Activated naive CD4-positive, alpha-beta T cell treated with anti-CD3 and anti-CD28 coated beads, Interleukin-2, amount 10 ng/mL, durations not matched to agents 7 days and 5 days (primary cell): ENCODE measurements at regions not wholly inside any gene's neighbourhood (a gene's known extent, or its start where the extent isn't known, plus 50 kb on each side); places are given as distances from the start of the nearest gene placed in this dataset.

Experiments used
- CTCF ChIA-PET: fragments of 350-600 bp; sonication (Branson Sonifier 250); formaldehyde crosslinking; loops from one replicate; lab custom pipeline; 2021; ENCODE audit warnings: antibody characterized with exemption; lab: Charles Lee
- DNase-seq: peaks from one replicate; pipeline ENCODE4 v3.0.0-alpha.2; 2020
- H3K27ac Mint-ChIP-seq: one replicate; pipeline ENCODE4 v1.8.0; 2021; ENCODE audit warnings: mild to moderate bottlenecking, moderate library complexity, mixed read lengths
- H3K27me3 Mint-ChIP-seq: one replicate; pipeline ENCODE4 v1.8.0; 2021; ENCODE audit warnings: mild to moderate bottlenecking, mixed read lengths
- H3K36me3 Mint-ChIP-seq: one replicate; pipeline ENCODE4 v1.8.0; 2021; ENCODE audit warnings: mixed read lengths
- H3K4me1 Mint-ChIP-seq: one replicate; pipeline ENCODE4 v1.8.0; 2021; ENCODE audit warnings: mixed read lengths
- H3K4me3 Mint-ChIP-seq: one replicate; pipeline ENCODE4 v1.8.0; 2021; ENCODE audit warnings: mild to moderate bottlenecking, moderate library complexity, mixed read lengths
- H3K9me3 Mint-ChIP-seq: one replicate; pipeline ENCODE4 v1.8.0; 2021; ENCODE audit warnings: mixed read lengths

DNA sequence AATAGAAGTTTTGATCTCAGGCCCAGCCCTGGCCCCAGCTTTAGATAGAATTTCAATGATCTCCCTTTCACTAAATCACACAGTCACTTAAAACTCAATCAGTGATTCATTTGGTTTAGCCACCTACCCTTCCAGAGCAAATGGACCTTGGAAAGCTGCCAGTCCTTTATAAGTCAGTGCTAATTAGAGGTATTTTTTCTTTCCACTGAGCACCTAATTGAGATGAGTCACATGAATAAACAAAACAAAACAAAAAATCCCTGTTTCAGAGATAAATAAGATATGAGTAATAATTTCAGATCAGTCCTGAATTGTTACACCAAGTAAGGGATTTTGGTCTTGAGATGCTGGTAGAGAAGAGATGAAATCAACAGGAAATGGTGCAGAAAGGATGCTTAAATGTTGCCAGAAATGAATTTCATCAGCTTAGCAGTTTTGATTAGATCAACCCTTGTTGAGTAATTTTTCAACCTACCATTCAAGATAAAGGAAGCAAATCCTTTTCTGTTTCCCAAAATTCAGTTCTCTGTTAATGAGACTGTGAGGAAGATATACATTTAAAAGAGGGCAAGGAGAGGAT lies 352.0 kb upstream of the COL8A1 start:
- H3K9me3 Mint-ChIP-seq, result no peaks in the 10 kb centered on the region
- H3K27ac Mint-ChIP-seq, result no peak overlapping the region
- no peaks in the 10 kb centered on the region for H3K4me1 Mint-ChIP-seq

DNA sequence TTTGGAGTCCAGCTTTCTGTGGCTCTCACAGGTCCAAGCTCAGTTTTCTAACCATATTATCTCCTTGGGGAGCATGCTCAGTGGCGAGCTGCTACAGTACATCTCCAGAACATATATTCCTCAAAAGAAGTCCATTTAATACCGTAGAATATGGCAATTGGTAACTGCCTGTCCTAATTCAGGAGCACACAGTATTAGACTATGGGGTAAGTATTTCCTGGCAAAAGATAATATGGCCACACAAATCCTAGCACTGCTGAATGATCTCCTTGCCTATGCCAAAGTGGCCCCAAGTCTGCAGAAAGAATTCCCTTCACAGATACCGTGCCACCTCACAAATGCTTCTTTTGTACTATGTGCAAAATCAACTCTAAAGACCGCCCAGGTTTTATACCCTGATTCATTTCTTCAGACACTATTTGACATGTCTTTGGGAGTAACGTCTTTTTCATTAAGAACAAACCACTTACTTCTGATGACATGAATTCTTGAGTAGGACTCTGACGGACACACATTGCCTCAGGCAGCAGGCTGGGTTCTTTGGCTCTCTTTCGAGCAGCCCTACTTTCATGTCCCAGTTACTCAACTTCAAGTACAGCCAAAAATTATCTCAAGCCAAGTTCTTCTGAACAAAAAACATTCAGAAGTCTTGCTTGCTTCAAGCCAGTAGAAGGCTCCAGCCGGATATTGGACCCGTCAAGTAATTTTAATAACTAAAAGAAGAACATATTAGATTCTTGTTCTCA lies 368.3 kb upstream of the DCBLD2 start:
- CTCF ChIA-PET, result no interaction called here
- Mint-ChIP-seq H3K4me1 (no peaks in the 10 kb centered on the region), H3K36me3 (no peaks in the 10 kb centered on the region), H3K27me3 (no peaks in the 10 kb centered on the region), H3K9me3 (no peaks in the 10 kb centered on the region), H3K27ac (no peak overlapping the region), H3K4me3 (no peak overlapping the region)
- DNase-seq, result no peak

More for the DNA sequence above, 352.0 kb upstream of the COL8A1 start:
- H3K27me3 Mint-ChIP-seq, result no peaks in the 10 kb centered on the region
- no peak overlapping the region for H3K4me3 Mint-ChIP-seq
- CTCF ChIA-PET, result no interaction called here
- H3K36me3 Mint-ChIP-seq, result no peaks in the 10 kb centered on the region
- no peak for DNase-seq

DNA sequence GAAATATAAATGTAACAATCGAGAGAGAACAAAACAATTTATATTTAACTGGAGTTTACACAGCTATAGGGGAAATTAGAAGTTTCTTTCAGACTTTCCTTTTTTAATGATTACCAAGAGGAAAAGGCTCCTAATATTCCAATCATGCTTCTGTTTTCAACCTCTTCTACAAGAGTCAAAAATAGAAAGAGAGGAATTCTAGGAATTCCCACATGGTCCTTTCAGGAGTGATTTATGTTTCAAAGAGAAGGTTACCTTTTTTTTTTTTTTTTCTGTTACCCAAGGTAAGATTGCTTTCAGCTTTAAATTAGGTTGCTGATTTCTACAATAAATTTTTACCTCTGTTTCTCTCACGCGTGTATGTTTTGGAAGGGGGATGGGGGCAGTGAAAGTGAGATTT lies 355.3 kb upstream of the DCBLD2 start:
- Mint-ChIP-seq H3K4me1 (no peaks in the 10 kb centered on the region), H3K4me3 (no peak overlapping the region), H3K36me3 (no peaks in the 10 kb centered on the region), H3K27ac (no peak overlapping the region), H3K27me3 (no peaks in the 10 kb centered on the region), H3K9me3 (peaks cover 5% of the 10 kb centered on the region)
- CTCF ChIA-PET, result no interaction called here
- no peak for DNase-seq

DNA sequence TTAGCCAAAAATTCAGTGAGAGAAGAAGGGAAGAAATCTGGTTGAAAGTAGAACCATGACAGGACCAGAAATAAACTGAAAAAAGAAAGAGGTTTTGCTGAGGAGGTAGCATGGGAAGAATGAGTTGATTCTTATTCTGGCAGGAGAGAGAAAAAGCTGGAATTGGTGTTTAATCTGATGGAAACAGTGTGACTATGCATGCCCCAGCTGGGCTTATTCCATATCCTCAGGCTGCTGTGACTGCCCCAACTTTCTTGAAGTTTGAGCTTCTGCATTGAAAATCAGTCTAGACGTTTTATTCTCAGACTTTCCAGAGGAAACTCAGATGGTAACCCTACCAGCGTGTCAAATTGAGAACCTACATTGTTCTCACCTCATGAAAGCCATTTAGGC lies 352.5 kb upstream of the DCBLD2 start:
- Mint-ChIP-seq H3K4me1 (no peaks in the 10 kb centered on the region), H3K27me3 (no peaks in the 10 kb centered on the region), H3K9me3 (peaks cover 3% of the 10 kb centered on the region), H3K36me3 (no peaks in the 10 kb centered on the region), H3K4me3 (no peak overlapping the region), H3K27ac (no peak overlapping the region)
- DNase-seq, result no peak
- CTCF ChIA-PET, result no interaction called here

DNA sequence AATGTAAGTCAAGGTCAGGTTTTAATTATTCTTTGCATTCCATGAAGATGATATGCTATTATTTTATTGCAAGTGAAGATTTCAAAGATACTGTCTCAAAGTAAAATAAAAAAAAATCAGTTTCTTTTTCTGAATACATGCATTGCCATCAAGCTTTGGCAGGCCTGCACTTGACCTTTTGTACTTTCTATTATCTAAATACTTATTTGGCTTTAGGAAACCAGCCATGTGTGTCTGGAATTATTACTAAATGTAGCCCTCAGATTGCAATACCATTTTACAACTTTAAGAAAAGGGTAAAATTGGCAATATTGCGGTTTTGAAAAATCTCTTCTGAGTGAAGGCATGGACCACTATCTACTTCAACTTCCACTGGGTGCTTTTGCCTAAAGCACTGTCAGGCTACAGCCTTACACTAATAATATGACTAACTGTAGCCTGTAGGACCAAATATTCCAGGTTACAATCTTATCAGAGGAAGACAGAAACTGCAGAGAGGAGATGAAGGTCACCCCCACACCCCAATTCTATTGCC lies 349.4 kb upstream of the DCBLD2 start:
- no peak for DNase-seq
- no peaks in the 10 kb centered on the region for H3K9me3 Mint-ChIP-seq
- H3K27ac Mint-ChIP-seq, result no peak overlapping the region
- no peaks in the 10 kb centered on the region for H3K36me3 Mint-ChIP-seq
- H3K27me3 Mint-ChIP-seq, result no peaks in the 10 kb centered on the region
- CTCF ChIA-PET, result no interaction called here
- H3K4me3 Mint-ChIP-seq, result no peak overlapping the region
- no peaks in the 10 kb centered on the region for H3K4me1 Mint-ChIP-seq

DNA sequence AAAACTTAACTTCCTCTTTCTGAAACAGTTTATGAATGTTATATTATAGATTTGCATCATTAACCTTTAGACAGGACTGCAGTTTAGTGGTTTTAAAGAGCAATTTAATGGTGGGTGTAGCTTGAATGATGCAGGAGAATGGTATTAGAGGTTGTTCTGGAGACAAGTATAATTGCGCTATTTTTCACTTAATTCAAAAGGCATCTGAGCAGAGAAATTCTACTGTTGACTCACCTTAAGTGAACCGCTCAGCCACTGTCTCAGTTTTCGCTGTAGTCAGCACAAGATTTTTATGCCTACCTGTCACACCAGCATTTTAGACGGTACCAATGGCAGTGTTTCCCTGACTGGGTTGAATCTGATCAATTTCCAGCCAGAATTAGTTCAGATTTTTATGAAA lies 348.8 kb upstream of the DCBLD2 start:
- no peaks in the 10 kb centered on the region for H3K36me3 Mint-ChIP-seq
- H3K4me1 Mint-ChIP-seq, result no peaks in the 10 kb centered on the region
- H3K27ac Mint-ChIP-seq, result no peak overlapping the region
- H3K27me3 Mint-ChIP-seq, result no peaks in the 10 kb centered on the region
- no peak overlapping the region for H3K4me3 Mint-ChIP-seq
- CTCF ChIA-PET, result no interaction called here
- no peak for DNase-seq
- H3K9me3 Mint-ChIP-seq, result no peaks in the 10 kb centered on the region

DNA sequence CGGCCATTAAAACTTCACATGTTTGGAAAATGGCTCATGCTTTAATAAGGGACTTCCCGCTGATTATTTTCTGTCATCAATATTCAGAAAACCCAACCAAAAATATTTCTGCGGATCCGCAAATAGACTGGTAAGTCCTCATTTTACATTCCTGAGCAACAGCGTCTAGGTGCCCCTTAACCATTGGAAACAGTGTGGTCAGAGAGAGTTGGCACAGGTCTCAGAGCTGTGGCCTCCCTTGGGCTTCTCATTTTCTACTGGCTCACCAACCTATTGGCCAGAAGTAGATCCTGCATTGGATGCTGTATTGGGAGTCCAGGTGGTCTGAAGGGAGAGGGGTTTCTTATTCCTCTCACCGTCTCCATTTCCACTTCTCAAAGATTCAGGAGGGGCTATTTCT lies 348.1 kb upstream of the DCBLD2 start:
- Mint-ChIP-seq H3K4me1 (no peaks in the 10 kb centered on the region), H3K36me3 (no peaks in the 10 kb centered on the region), H3K27me3 (no peaks in the 10 kb centered on the region), H3K27ac (no peak overlapping the region), H3K4me3 (no peak overlapping the region), H3K9me3 (no peaks in the 10 kb centered on the region)
- CTCF ChIA-PET, result no interaction called here
- DNase-seq, result no peak

DNA sequence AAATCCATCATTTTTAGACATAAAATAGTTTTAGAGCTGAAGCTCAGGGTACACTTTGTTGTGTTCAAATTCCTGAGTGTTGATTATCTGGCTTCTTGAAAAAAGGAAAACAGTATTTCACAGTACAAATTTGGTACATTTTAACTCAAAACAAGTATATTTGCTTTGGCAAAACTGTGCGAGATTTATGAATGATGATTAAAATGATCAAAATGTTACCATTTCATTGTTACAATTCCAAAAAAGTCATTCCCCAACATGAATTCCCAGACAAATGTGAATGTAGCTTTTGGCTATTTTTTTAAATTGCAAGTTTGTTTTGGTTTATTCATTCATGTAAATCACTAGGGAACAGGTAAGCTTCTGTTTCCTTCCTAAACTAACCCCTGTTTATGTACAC lies 347.4 kb upstream of the DCBLD2 start:
- H3K4me1 Mint-ChIP-seq, result no peaks in the 10 kb centered on the region
- CTCF ChIA-PET, result no interaction called here

DNA sequence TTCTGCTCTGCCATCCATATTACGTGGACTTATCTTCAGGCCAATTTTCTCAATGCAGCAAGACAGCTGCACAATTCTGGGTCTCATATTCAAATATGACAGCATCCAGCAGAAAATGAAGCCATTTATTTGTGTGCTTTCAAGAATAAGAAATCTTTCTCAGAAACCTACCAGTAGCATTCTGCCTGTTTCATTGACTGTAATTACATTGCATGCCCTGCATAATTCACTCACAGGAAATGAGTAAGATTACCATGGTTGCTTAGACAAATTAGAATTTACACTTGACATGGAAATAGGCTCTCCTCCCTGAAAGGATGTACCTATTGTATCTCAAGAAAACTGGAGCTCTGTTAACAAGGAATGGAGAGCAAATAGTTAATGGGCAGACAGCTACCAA lies 346.6 kb upstream of the DCBLD2 start:
- H3K9me3 Mint-ChIP-seq, result no peaks in the 10 kb centered on the region
- no peak overlapping the region for H3K27ac Mint-ChIP-seq
- no peak for DNase-seq
- no peaks in the 10 kb centered on the region for H3K36me3 Mint-ChIP-seq
- CTCF ChIA-PET, result no interaction called here
- no peaks in the 10 kb centered on the region for H3K27me3 Mint-ChIP-seq
- no peaks in the 10 kb centered on the region for H3K4me1 Mint-ChIP-seq
- H3K4me3 Mint-ChIP-seq, result no peak overlapping the region

More for the DNA sequence above, 347.4 kb upstream of the DCBLD2 start:
- H3K27ac Mint-ChIP-seq, result no peak overlapping the region
- no peaks in the 10 kb centered on the region for H3K36me3 Mint-ChIP-seq
- no peaks in the 10 kb centered on the region for H3K27me3 Mint-ChIP-seq
- no peaks in the 10 kb centered on the region for H3K9me3 Mint-ChIP-seq
- H3K4me3 Mint-ChIP-seq, result no peak overlapping the region
- no peak for DNase-seq

DNA sequence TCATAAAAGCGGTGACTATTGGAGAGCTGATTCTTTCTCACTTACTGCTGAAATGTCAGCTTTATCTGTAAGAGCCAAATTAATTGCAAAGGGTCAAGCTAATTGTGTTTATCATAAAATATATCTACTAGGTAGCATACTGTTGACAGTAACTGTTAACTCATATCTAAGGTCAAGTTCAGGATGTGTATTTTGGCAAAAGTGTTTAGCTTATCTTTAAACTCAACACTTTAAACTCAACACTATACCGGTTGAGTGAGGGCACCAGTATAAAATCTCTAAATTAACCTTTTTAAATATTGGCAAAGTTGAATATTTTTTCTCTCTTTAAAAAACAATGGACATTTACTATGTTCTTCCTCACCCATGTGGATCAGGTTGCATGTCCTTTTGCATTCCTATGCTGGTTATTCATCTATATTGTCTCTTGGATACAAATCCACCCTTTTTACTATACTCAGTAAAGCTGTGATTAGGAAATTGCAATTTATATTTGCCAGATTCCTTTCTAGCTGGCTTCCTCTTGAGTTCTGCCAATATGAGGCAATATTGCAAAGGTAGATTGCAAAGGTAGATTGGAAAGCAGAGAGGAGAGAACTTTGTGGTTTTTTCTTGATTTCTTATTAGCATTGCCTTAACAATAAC lies 344.6 kb upstream of the DCBLD2 start:
- DNase-seq, result no peak

DNA sequence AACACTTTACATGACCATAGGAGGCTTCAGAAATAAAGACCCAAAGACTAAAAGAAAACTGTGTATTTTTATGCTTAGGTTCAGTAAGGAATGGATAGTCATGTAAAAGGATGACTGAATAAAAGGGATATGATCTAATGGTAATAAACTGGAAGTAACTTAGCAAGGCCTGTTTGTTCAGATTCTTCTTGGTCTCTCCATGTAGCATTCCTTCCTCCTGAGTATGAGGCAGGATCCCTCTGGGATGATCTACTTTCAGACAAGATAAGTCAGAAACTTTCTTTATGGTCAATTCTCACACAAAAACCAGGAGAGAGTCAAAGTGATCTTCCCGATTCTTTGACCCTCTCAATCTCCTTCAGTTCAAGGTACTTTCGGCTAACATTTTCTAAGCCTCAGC lies 340.8 kb upstream of the DCBLD2 start:
- no peak for DNase-seq
- CTCF ChIA-PET, result no interaction called here
- no peak overlapping the region for H3K27ac Mint-ChIP-seq

More for the DNA sequence above, 344.6 kb upstream of the DCBLD2 start:
- Mint-ChIP-seq H3K4me3 (no peak overlapping the region), H3K27ac (no peak overlapping the region), H3K36me3 (no peaks in the 10 kb centered on the region), H3K4me1 (no peaks in the 10 kb centered on the region), H3K27me3 (no peaks in the 10 kb centered on the region), H3K9me3 (no peaks in the 10 kb centered on the region)
- CTCF ChIA-PET, result no interaction called here

DNA sequence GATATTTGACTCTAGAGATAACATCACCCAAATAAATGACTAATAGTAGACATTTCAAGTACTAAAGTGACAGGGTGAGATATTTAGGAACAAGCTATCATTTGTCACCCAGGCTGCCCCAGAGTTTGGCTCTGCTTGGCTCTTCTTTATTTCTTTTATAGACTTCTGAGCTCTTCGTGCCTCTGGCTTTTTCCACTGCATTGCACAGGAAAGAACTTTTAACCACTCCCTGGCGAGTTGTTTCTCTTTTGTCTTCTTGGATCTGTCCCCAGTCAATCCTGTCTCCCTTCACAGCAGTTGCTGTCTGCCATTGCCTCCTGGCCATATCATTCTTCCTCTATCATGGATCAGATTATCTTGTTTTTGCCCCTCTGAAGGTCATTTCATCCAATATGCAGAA lies 339.2 kb upstream of the DCBLD2 start:
- CTCF ChIA-PET, result no interaction called here
- H3K36me3 Mint-ChIP-seq, result no peaks in the 10 kb centered on the region
- no peak for DNase-seq
- no peaks in the 10 kb centered on the region for H3K27me3 Mint-ChIP-seq
- H3K4me1 Mint-ChIP-seq, result no peaks in the 10 kb centered on the region
- no peak overlapping the region for H3K27ac Mint-ChIP-seq
- H3K9me3 Mint-ChIP-seq, result no peaks in the 10 kb centered on the region
- no peak overlapping the region for H3K4me3 Mint-ChIP-seq

More for the DNA sequence above, 340.8 kb upstream of the DCBLD2 start:
- Mint-ChIP-seq H3K9me3 (no peaks in the 10 kb centered on the region), H3K4me1 (no peaks in the 10 kb centered on the region), H3K36me3 (no peaks in the 10 kb centered on the region), H3K4me3 (no peak overlapping the region), H3K27me3 (no peaks in the 10 kb centered on the region)

DNA sequence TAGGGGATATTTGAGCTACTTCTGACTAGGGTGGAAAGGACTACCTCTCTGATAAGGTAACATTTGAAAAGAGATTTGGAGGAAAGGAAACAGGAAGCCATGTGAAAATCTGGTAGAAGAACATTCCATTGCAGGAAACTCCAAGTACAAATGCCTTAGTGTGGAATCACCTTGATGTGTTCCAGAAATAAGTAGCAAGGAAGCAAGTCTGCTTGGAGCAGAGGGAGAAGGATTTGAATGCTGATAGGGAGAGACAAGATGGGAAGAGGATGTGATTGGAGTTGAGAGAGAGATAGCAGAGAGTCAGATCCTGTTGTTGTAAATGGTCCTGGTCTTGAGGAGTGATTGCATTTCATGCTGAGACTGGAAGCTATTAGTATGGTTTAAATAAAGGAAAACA lies 335.1 kb upstream of the DCBLD2 start:
- Mint-ChIP-seq H3K4me3 (no peak overlapping the region), H3K36me3 (no peaks in the 10 kb centered on the region), H3K9me3 (peaks cover 1% of the 10 kb centered on the region), H3K27ac (no peak overlapping the region), H3K27me3 (no peaks in the 10 kb centered on the region), H3K4me1 (no peaks in the 10 kb centered on the region)
- DNase-seq, result no peak
- CTCF ChIA-PET, result no interaction called here

DNA sequence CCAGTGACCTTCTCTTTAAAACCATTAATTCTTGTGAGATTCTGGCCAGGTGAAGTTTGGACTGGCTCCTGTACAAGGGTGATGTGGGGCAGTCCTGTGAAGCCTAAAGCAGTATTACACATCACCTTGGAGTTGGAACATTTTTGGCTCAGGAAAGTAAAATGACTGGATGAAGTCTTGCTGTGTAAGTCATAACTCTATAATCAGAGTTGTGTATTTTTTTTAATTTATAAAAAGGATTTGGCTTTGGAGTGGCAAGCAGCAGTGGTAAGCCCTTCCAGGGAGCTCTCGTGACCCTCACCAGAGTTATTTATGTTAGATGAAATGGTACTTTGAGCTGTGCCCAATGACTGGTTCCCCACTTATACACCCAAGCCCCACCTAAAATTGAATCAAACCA lies 331.2 kb upstream of the DCBLD2 start:
- CTCF ChIA-PET, result no interaction called here
- no peak overlapping the region for H3K4me3 Mint-ChIP-seq
- H3K9me3 Mint-ChIP-seq, result peaks cover 4% of the 10 kb centered on the region
- no peak overlapping the region for H3K27ac Mint-ChIP-seq
- H3K36me3 Mint-ChIP-seq, result no peaks in the 10 kb centered on the region
- H3K4me1 Mint-ChIP-seq, result no peaks in the 10 kb centered on the region
- H3K27me3 Mint-ChIP-seq, result no peaks in the 10 kb centered on the region
- no peak for DNase-seq

DNA sequence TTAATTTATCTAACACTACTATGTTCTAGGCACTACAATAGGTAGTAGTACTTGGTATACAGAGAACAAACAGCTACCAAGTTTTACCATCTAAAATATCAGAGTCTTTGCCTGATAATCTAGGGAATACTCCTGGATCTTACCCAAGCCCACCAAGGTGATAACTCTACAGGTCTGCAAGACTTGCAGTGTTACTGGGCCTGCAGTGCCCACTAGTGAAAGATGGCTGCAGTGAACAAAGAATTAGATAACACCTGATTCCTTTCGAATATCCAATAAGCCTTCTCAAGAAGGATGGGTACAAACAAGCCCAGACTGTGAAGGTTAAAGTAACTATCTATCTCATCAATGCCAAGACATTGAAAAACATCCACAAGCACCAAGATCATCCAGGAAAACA lies 317.0 kb upstream of the DCBLD2 start:
- CTCF ChIA-PET, result no interaction called here
- H3K4me1 Mint-ChIP-seq, result no peaks in the 10 kb centered on the region

More for the DNA sequence above, 317.0 kb upstream of the DCBLD2 start:
- Mint-ChIP-seq H3K4me3 (no peak overlapping the region), H3K27ac (no peak overlapping the region), H3K9me3 (no peaks in the 10 kb centered on the region), H3K36me3 (no peaks in the 10 kb centered on the region), H3K27me3 (no peaks in the 10 kb centered on the region)
- DNase-seq, result no peak
